WERI-Rb-1 (cell line): ENCODE measurements at regions not wholly inside any gene's neighbourhood (a gene's known extent, or its start where the extent isn't known, plus 50 kb on each side); places are given as distances from the start of the nearest gene placed in this dataset.
"Not testable (repeated sequence)": the region's sequence is repeated elsewhere in the genome, so short reads cannot be mapped to it uniquely, and the experiment has no call there.

Experiments
- DNase-seq: peaks from one replicate; pipeline ENCODE4 v3.0.0-alpha.2; 2020
- H3K27ac ChIP-seq: fragments of 250-450 bp; sonication (Bioruptor Pico); 2 replicates; pipeline ENCODE4 v1.5.1; 2020; ENCODE audit warnings: mild to moderate bottlenecking, moderate library complexity
- H3K27me3 ChIP-seq: fragments of 250-450 bp; sonication (Bioruptor Pico); 2 replicates; pipeline ENCODE4 v1.5.1; 2021; ENCODE audit warnings: mild to moderate bottlenecking, low read depth, moderate library complexity; ENCODE audit not compliant: insufficient read depth, severe bottlenecking
- H3K36me3 ChIP-seq: fragments of 250-450 bp; sonication (Bioruptor Pico); 2 replicates; pipeline ENCODE4 v1.5.1; 2020; ENCODE audit warnings: mild to moderate bottlenecking, moderate library complexity
- H3K4me3 ChIP-seq: 2 replicates; pipeline ENCODE4 v1.5.1; 2011; ENCODE audit warnings: low read depth, mild to moderate bottlenecking, control low read depth, low read length
- H3K9me3 ChIP-seq: fragments of 250-450 bp; sonication (Bioruptor Pico); 2 replicates; pipeline ENCODE4 v1.5.1; 2021; ENCODE audit warnings: mild to moderate bottlenecking, moderate library complexity; ENCODE audit not compliant: severe bottlenecking
- TF ChIP-seq, protein P1 (sequence below): IDR thresholded peaks from 2 replicates; pipeline ENCODE4 v1.5.1; 2011; ENCODE audit warnings: low read depth, mild to moderate bottlenecking, control low read depth, inconsistent platforms, low read length

DNA sequence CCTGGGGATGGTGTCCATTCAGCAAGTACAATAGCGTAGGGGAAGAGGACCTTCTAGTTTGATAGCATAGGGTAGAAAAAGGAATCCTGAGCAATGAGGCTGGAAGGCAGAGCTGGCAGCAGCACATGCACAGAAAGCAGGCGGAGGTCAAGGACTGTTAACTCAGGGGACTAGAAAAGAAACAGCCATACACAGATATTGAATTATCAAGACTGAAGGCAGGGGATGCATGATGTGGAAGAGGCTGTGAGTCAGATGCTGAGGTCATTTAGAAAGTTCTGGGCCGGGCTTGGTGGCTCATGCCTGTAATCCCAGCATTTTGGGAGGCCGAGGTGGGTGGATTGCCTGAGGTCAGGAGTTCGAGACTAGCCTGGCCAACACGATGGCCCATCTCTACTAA is 65.6 kb downstream of the OPTC start:
- no peak overlapping the region for H3K4me3 ChIP-seq
- no peaks in the 10 kb centered on the region for H3K9me3 ChIP-seq
- TF ChIP-seq, protein P1, sequence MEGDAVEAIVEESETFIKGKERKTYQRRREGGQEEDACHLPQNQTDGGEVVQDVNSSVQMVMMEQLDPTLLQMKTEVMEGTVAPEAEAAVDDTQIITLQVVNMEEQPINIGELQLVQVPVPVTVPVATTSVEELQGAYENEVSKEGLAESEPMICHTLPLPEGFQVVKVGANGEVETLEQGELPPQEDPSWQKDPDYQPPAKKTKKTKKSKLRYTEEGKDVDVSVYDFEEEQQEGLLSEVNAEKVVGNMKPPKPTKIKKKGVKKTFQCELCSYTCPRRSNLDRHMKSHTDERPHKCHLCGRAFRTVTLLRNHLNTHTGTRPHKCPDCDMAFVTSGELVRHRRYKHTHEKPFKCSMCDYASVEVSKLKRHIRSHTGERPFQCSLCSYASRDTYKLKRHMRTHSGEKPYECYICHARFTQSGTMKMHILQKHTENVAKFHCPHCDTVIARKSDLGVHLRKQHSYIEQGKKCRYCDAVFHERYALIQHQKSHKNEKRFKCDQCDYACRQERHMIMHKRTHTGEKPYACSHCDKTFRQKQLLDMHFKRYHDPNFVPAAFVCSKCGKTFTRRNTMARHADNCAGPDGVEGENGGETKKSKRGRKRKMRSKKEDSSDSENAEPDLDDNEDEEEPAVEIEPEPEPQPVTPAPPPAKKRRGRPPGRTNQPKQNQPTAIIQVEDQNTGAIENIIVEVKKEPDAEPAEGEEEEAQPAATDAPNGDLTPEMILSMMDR, result no peak
- DNase-seq, result no peak
- no peak overlapping the region for H3K27ac ChIP-seq
- no peaks in the 10 kb centered on the region for H3K27me3 ChIP-seq
- no peaks in the 10 kb centered on the region for H3K36me3 ChIP-seq

DNA sequence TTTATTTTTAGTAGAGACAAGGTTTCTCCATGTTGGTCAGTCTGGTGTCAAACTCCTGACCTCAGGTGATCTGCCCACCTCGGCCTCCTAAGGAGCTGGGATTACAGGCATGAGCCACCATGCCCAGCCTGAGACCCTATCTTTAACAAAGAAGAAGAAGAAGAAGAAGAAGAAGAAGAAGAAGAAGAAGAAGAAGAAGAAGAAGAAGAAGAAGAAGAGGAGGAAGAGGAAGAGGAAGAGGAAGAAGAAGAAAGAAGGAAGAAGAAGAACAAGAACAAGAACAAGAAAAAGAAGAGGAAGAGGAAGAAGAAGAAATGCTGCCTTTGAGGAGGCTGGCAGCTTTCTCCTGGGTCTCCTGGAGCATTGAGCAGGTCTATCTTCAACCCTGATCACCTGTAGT is 64.9 kb upstream of the ATP2B4 start:
- not testable (repeated sequence) for H3K36me3 ChIP-seq, H3K27ac ChIP-seq, DNase-seq, H3K9me3 ChIP-seq, H3K4me3 ChIP-seq, H3K27me3 ChIP-seq

DNA sequence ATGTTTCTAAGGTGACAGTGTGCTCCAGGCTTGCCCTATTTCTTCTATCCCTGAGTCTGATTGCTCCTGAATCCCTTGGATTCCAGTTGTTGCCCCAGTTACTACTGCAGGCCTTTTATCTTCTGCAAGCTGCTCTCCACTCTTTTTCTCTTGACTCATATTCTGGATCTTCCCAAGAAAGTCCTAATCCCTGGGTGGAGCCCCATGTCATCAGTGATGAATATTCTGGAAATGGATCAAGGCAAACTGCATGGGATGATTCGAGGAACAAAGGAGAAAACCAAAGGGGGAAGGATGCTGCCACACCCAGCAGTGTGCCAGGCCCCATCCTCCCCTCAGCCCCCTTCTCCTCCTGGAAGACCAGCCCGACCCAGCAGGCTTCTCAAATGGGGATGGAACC is 63.3 kb upstream of the ATP2B4 start:
- DNase-seq, result no peak
- H3K4me3 ChIP-seq, result no peak overlapping the region
- TF ChIP-seq, protein P1, result no peak
- H3K9me3 ChIP-seq, result no peaks in the 10 kb centered on the region
- no peak overlapping the region for H3K27ac ChIP-seq
- no peaks in the 10 kb centered on the region for H3K36me3 ChIP-seq
- no peaks in the 10 kb centered on the region for H3K27me3 ChIP-seq

DNA sequence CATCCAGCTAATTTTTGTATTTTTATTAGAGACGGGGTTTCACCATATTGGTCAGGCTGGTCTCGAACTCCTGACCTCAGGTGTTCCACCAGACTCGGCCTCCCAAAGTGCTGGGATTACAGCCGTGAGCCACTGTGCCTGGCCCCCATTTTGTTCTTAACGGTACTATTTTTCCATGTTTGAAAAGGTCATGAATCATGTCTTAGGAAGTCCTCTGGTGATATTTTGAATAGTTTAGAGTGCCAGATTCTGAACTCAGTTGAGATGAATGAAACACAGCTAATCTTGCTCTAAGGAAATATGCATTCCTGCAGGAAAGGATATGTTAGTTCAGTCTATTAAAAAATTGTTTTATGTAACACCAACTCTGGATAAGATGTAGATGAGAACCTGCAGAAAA is 62.6 kb upstream of the ATP2B4 start:
- Histone ChIP-seq H3K27ac (no peak overlapping the region), H3K27me3 (no peaks in the 10 kb centered on the region), H3K9me3 (no peaks in the 10 kb centered on the region), H3K4me3 (no peak overlapping the region), H3K36me3 (no peaks in the 10 kb centered on the region)
- no peak for DNase-seq
- TF ChIP-seq, protein P1, result no peak

DNA sequence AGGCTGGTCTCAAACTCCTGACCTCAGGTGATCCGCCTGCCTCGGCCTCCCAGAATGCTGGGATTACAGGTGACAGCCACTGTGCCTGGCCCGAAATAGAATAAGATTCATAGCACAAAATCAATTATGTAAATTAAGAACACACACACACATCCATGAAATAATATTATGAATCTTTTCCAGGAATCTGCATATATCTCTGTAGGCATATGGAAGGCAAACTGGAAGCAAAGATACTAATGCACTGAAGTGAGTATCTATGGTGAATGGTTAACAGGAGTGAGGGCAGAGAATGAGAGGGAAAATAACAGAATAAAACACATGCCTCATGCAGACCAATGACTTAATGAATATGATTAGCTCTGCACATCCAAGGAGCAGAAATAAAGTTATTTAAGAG is 61.6 kb upstream of the ATP2B4 start:
- no peak for DNase-seq
- H3K9me3 ChIP-seq, result no peaks in the 10 kb centered on the region
- no peak overlapping the region for H3K27ac ChIP-seq
- TF ChIP-seq, protein P1, result no peak
- H3K36me3 ChIP-seq, result no peaks in the 10 kb centered on the region
- H3K27me3 ChIP-seq, result no peaks in the 10 kb centered on the region
- H3K4me3 ChIP-seq, result no peak overlapping the region

DNA sequence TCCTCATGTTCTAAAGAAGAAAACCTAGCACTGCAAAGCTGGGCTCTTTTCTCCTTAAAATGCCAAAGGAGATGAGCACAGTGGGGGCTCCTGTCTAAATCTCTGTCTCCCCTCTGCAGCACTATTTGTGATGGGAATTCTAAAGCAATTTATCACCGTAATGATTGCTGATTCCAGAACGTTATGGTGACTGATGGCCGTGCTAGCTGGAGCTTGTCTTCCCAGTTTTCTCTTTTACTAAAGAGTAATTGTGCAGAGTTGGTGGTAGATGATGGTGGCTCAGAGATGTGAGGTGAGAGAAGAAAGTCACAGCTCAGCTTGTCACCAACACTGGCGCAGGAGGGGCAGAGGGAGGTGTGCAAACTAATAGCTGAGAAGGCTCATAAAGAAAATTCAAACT is 60.7 kb upstream of the ATP2B4 start:
- Histone ChIP-seq H3K4me3 (no peak overlapping the region), H3K9me3 (no peaks in the 10 kb centered on the region), H3K27me3 (no peaks in the 10 kb centered on the region), H3K36me3 (no peaks in the 10 kb centered on the region), H3K27ac (no peak overlapping the region)
- no peak for DNase-seq
- TF ChIP-seq, protein P1, result no peak

DNA sequence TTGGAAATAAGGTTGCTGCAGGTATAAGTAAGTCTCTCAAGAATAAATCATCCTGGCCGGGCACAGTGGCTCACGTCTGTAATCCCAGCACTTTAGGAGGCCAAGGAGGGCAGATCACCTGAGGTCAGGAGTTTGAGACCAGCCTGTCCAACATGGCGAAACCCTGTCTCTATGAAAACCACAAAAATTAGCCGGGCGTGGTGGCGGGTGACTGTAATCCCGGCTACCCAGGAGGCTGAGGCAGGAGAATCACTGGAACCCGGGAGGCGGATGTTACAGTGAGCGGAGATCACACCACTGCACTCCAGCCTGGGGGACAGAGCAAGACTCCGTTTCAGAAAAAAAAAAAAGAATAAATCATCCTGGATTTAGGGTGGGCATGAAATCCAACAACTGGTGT is 59.7 kb upstream of the ATP2B4 start:
- H3K27me3 ChIP-seq, H3K9me3 ChIP-seq, H3K36me3 ChIP-seq, H3K4me3 ChIP-seq, DNase-seq, H3K27ac ChIP-seq: not testable (repeated sequence)
